Osteocyte (in vitro differentiated cells): ENCODE measurements at regions not wholly inside any gene's neighbourhood (a gene's known extent, or its start where the extent isn't known, plus 50 kb on each side); places are given as distances from the start of the nearest gene placed in this dataset.

Experiments
- DNase-seq: peaks from one replicate; pipeline ENCODE4 v3.0.0; 2021; ENCODE audit warnings: mixed read lengths; ENCODE audit not compliant: unreplicated experiment; ENCODE audit errors: extremely low spot score
- H3K27ac Mint-ChIP-seq: one replicate; pipeline ENCODE4 v1.8.0; 2021; ENCODE audit warnings: mild to moderate bottlenecking, mixed read lengths; ENCODE audit not compliant: unreplicated experiment
- H3K27me3 Mint-ChIP-seq: one replicate; pipeline ENCODE4 v1.8.0; 2021; ENCODE audit warnings: mixed read lengths; ENCODE audit not compliant: unreplicated experiment
- H3K36me3 Mint-ChIP-seq: one replicate; pipeline ENCODE4 v1.8.0; 2021; ENCODE audit warnings: mixed read lengths; ENCODE audit not compliant: unreplicated experiment
- H3K4me1 Mint-ChIP-seq: one replicate; pipeline ENCODE4 v1.8.0; 2021; ENCODE audit warnings: mixed read lengths; ENCODE audit not compliant: unreplicated experiment
- H3K4me3 Mint-ChIP-seq: one replicate; pipeline ENCODE4 v1.8.0; 2021; ENCODE audit warnings: mild to moderate bottlenecking, moderate library complexity, mixed read lengths; ENCODE audit not compliant: unreplicated experiment
- H3K9me3 Mint-ChIP-seq: one replicate; pipeline ENCODE4 v1.8.0; 2021; ENCODE audit warnings: mixed read lengths; ENCODE audit not compliant: unreplicated experiment
- CTCF ChIP-seq: fragments of 200-600 bp; sonication (generic); IDR thresholded peaks from 2 replicates; pipeline ENCODE4 v1.5.0; 2021; ENCODE audit warnings: antibody characterized with exemption, mild to moderate bottlenecking, moderate library complexity

- H3K27ac Mint-ChIP-seq: no peak overlapping the region
- no peaks in the 10 kb centered on the region for H3K27me3 Mint-ChIP-seq
- no peak overlapping the region for H3K4me3 Mint-ChIP-seq
- peaks cover 4% of the 10 kb centered on the region for H3K9me3 Mint-ChIP-seq
- no peak for DNase-seq
- no peak for TF ChIP-seq CTCF
- H3K36me3 Mint-ChIP-seq: no peaks in the 10 kb centered on the region
- peaks cover 3% of the 10 kb centered on the region for H3K4me1 Mint-ChIP-seq
Observed at GRCh38 chr4:123163501-123163900, 233.1 kb upstream of the SPRY1 start.

GRCh38 chr4:123166023-123166422, 230.6 kb upstream of the SPRY1 start:
- no peaks in the 10 kb centered on the region for H3K27me3 Mint-ChIP-seq
- no peaks in the 10 kb centered on the region for H3K36me3 Mint-ChIP-seq
- H3K4me1 Mint-ChIP-seq: peaks cover 3% of the 10 kb centered on the region
- no peak overlapping the region for H3K4me3 Mint-ChIP-seq
- peaks cover 3% of the 10 kb centered on the region for H3K9me3 Mint-ChIP-seq
- TF ChIP-seq CTCF: no peak
- no peak overlapping the region for H3K27ac Mint-ChIP-seq
- DNase-seq: no peak

- H3K27ac Mint-ChIP-seq: no peak overlapping the region
- H3K4me1 Mint-ChIP-seq: peaks cover 3% of the 10 kb centered on the region
- H3K36me3 Mint-ChIP-seq: no peaks in the 10 kb centered on the region
- no peak for TF ChIP-seq CTCF
- H3K27me3 Mint-ChIP-seq: no peaks in the 10 kb centered on the region
- H3K4me3 Mint-ChIP-seq: no peak overlapping the region
- DNase-seq: no peak
- no peaks in the 10 kb centered on the region for H3K9me3 Mint-ChIP-seq
Observed at GRCh38 chr4:123167931-123168330, 228.7 kb upstream of the SPRY1 start.

DNA sequence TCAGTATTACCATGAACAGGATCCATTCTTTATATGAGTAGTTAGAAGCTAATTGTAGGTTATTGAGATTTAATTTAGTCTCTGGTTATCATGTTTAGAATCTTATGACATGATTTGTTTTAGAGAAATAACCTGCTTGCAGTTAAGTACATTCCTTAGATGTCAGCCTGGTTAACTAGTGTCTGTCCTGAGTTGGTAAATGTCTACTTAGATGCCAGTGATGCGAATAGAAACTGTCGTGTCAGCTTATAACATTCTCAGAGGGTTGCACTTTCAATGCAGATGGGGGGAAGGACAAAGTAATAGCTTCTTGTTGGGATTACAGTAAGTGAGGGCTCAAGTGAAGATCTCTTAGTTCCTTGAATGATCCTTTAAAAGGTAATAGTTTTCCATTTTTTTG, 227.8 kb upstream of the SPRY1 start:
- TF ChIP-seq CTCF: no peak
- DNase-seq: no peak
- peaks cover 1% of the 10 kb centered on the region for H3K36me3 Mint-ChIP-seq
- no peak overlapping the region for H3K4me3 Mint-ChIP-seq
- peaks cover 1% of the 10 kb centered on the region for H3K4me1 Mint-ChIP-seq
- H3K9me3 Mint-ChIP-seq: peaks cover 2% of the 10 kb centered on the region
- H3K27me3 Mint-ChIP-seq: no peaks in the 10 kb centered on the region
- H3K27ac Mint-ChIP-seq: no peak overlapping the region

GRCh38 chr4:123170843-123171242, 225.8 kb upstream of the SPRY1 start:
- H3K27me3 Mint-ChIP-seq: no peaks in the 10 kb centered on the region
- TF ChIP-seq CTCF: no peak
- no peak overlapping the region for H3K27ac Mint-ChIP-seq
- peaks cover 9% of the 10 kb centered on the region for H3K9me3 Mint-ChIP-seq
- DNase-seq: no peak
- H3K36me3 Mint-ChIP-seq: peaks cover 2% of the 10 kb centered on the region
- H3K4me3 Mint-ChIP-seq: no peak overlapping the region
- H3K4me1 Mint-ChIP-seq: no peaks in the 10 kb centered on the region
